ENCODE measurements at regions not wholly inside any gene's neighbourhood (a gene's known extent, or its start where the extent isn't known, plus 50 kb on each side); places are given as distances from the start of the nearest gene placed in this dataset.
"Not testable (repeated sequence)": the region's sequence is repeated elsewhere in the genome, so short reads cannot be mapped to it uniquely, and the experiment has no call there.

GRCh38 chr2:35814597-35814996, 541.0 kb upstream of the CRIM1 start:
- not testable (repeated sequence) for H3K36me3 ChIP-seq (ENCODE audit: control insufficient read depth in 4 of 4, insufficient read depth in 3 of 4, low read depth in 1 of 4, low read length in 3 of 4); H3K27ac ChIP-seq (ENCODE audit: low read depth in 1 of 2, low read length in 2 of 2); H3K4me3 ChIP-seq (ENCODE audit: low read depth in 1 of 3, low read length in 3 of 3); H3K27me3 ChIP-seq (ENCODE audit: control insufficient read depth in 4 of 4, insufficient read depth in 4 of 4, low read length in 3 of 4); H3K9me3 ChIP-seq (ENCODE audit: control insufficient read depth in 4 of 4, low read length in 3 of 4); H3K9ac ChIP-seq (ENCODE audit: low read depth in 1 of 2, low read length in 2 of 2); H3K4me1 ChIP-seq (ENCODE audit: control insufficient read depth in 4 of 4, insufficient read depth in 4 of 4, low read length in 3 of 4); DNase-seq (ENCODE audit: low spot score)
- WGBS, result 51% methylated on average over 7 of the region's 7 CpGs

GRCh38 chr2:35803126-35803525, 552.5 kb upstream of the CRIM1 start:
- no peak for TF ChIP-seq REST (IDR thresholded peaks at IDR 0.05)
- TF ChIP-seq FOXA2 (IDR thresholded peaks at IDR 0.05), result no peak
- no peak for TF ChIP-seq ATF3 (IDR thresholded peaks at IDR 0.05)
- TF ChIP-seq ZBTB33 (IDR thresholded peaks at IDR 0.05), result no peak
- no peak for TF ChIP-seq HNF4G (IDR thresholded peaks at IDR 0.05)
- TF ChIP-seq NR2F2 (IDR thresholded peaks at IDR 0.05), result no peak
- TF ChIP-seq YY1 (IDR thresholded peaks at IDR 0.05), result no peak
- no peak for TF ChIP-seq JUND (IDR thresholded peaks at IDR 0.05)
- TF ChIP-seq MAX (IDR thresholded peaks at IDR 0.05), result no peak
- no peak for TF ChIP-seq RXRA (IDR thresholded peaks at IDR 0.05)
- TF ChIP-seq FOXA1 (IDR thresholded peaks at IDR 0.05), result no peak
- no peak for TF ChIP-seq HNF4A (conservative IDR thresholded peaks at IDR 0.05)
- TF ChIP-seq RAD21 (IDR thresholded peaks at IDR 0.05), result no peak
- TF ChIP-seq TAF1 (conservative IDR thresholded peaks at IDR 0.05), result no peak
- TF ChIP-seq SP1 (IDR thresholded peaks at IDR 0.05), result no peak
- H3K27me3 ChIP-seq (ENCODE audit: control insufficient read depth in 4 of 4, insufficient read depth in 4 of 4, low read length in 3 of 4), result no peaks in the 10 kb centered on the region
- H3K9ac ChIP-seq (ENCODE audit: low read depth in 1 of 2, low read length in 2 of 2), result no peak overlapping the region
- no peak overlapping the region for H3K4me3 ChIP-seq (ENCODE audit: low read depth in 1 of 3, low read length in 3 of 3)
- 71% methylated on average over 4 of the region's 4 CpGs for WGBS
- no peaks in the 10 kb centered on the region for H3K9me3 ChIP-seq (ENCODE audit: control insufficient read depth in 4 of 4, low read length in 3 of 4)
- H3K36me3 ChIP-seq (ENCODE audit: control insufficient read depth in 4 of 4, insufficient read depth in 3 of 4, low read depth in 1 of 4, low read length in 3 of 4), result no peaks in the 10 kb centered on the region
- no peaks in the 10 kb centered on the region for H3K4me1 ChIP-seq (ENCODE audit: control insufficient read depth in 4 of 4, insufficient read depth in 4 of 4, low read length in 3 of 4)
- DNase-seq (ENCODE audit: low spot score), result no peak
- H3K27ac ChIP-seq (ENCODE audit: low read depth in 1 of 2, low read length in 2 of 2), result no peak overlapping the region
